Neuron (in vitro differentiated cells): ENCODE measurements at regions not wholly inside any gene's neighbourhood (a gene's known extent, or its start where the extent isn't known, plus 50 kb on each side); places are given as distances from the start of the nearest gene placed in this dataset.

Experiments used
- H2AFZ ChIP-seq: one replicate; pipeline ENCODE4 v1.6.1; 2013; ENCODE audit warnings: low read depth, mild to moderate bottlenecking, inconsistent platforms, low read length, moderate library complexity
- H3K27me3 ChIP-seq: one replicate; pipeline ENCODE4 v1.6.1; 2013; ENCODE audit warnings: low read length; ENCODE audit not compliant: insufficient read depth
- H3K36me3 ChIP-seq: one replicate; pipeline ENCODE4 v1.6.1; 2013; ENCODE audit warnings: low read length; ENCODE audit not compliant: insufficient read depth
- H3K4me1 ChIP-seq: one replicate; pipeline ENCODE4 v1.6.1; 2013; ENCODE audit warnings: low read length; ENCODE audit not compliant: insufficient read depth
- H3K4me3 ChIP-seq: 2 replicates; pipeline ENCODE4 v1.5.1; 2013; ENCODE audit warnings: mild to moderate bottlenecking, low read length, moderate library complexity
- H3K9me3 ChIP-seq: one replicate; pipeline ENCODE4 v1.6.1; 2013; ENCODE audit warnings: low read length

DNA sequence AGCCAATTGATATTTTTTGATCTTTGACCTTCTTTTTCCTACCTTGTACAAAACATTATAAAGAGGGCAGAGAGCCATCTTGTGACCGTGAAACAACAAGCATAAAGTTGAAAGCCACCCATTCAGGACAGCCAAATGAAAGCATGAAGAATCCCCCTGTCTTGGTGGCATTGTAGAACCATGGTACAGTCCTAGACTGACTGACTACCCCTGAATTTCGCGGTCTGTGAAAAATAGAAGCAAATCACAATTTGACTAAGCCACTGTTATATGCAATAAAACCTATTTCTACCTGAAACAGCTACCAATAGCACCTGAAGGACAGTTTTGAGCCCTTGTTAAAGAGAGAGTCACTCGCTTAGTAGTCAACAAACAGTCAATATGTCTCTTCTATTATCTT is 527.4 kb downstream of the MID1IP1 start:
- Histone ChIP-seq H3K36me3 (no peaks in the 10 kb centered on the region), H3K27me3 (no peaks in the 10 kb centered on the region), H3K4me1 (no peaks in the 10 kb centered on the region), H2AFZ (no peak overlapping the region), H3K9me3 (no peaks in the 10 kb centered on the region), H3K4me3 (no peak overlapping the region)

DNA sequence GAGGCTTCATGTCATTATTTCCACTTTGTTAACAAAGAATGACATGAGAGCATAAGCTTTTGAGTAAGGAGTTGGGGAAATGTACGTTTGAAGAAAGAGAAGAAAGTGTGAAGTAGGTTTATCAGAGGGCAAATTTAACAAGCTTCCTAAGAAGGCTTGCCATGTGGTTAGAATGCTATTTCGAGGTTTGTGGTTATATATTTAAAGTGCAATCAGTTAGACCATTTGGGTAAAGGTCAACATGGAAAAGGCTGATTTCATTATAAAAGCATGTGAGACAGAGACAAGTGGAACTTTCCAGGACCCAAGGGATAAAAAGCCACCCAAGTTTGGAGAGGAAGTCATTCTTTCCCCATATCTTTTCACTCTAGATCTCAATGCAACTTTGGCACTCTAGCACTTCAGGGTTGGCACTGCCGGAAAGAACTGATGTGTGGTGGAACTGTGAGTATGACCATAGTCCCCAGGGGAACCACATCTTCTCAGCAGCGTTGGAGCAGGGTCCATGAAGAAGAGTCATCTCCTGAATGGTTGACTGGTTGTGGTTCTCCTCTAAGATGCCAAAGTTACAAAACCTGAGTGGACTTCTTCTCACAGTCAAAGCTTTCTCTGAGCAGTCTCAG is 529.9 kb downstream of the MID1IP1 start:
- Histone ChIP-seq H3K4me3 (no peak overlapping the region), H3K36me3 (no peaks in the 10 kb centered on the region), H3K4me1 (no peaks in the 10 kb centered on the region), H3K9me3 (no peaks in the 10 kb centered on the region), H3K27me3 (no peaks in the 10 kb centered on the region), H2AFZ (no peak overlapping the region)

DNA sequence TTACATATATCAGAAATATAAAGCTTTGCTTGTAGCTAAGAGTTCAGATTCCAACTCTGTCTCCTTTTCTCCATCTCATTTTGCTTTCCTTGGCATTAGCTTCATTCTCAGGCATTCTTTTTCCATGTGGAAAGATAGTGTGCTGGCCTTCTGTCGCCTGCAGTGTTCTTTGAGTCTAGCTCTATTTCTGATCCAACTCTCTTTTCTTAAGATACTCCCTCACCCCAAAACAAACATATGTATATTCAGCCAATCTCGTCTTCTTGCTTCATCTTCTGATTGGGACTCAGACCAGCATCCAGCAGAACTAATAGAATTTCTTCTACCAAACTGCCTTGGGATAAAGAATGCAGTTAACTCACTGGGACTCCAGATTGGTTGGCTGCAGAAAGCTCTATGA is 532.2 kb downstream of the MID1IP1 start:
- H2AFZ ChIP-seq, result no peak overlapping the region
- no peak overlapping the region for H3K4me3 ChIP-seq
- no peaks in the 10 kb centered on the region for H3K27me3 ChIP-seq
- no peaks in the 10 kb centered on the region for H3K9me3 ChIP-seq
- H3K36me3 ChIP-seq, result no peaks in the 10 kb centered on the region
- H3K4me1 ChIP-seq, result no peaks in the 10 kb centered on the region

DNA sequence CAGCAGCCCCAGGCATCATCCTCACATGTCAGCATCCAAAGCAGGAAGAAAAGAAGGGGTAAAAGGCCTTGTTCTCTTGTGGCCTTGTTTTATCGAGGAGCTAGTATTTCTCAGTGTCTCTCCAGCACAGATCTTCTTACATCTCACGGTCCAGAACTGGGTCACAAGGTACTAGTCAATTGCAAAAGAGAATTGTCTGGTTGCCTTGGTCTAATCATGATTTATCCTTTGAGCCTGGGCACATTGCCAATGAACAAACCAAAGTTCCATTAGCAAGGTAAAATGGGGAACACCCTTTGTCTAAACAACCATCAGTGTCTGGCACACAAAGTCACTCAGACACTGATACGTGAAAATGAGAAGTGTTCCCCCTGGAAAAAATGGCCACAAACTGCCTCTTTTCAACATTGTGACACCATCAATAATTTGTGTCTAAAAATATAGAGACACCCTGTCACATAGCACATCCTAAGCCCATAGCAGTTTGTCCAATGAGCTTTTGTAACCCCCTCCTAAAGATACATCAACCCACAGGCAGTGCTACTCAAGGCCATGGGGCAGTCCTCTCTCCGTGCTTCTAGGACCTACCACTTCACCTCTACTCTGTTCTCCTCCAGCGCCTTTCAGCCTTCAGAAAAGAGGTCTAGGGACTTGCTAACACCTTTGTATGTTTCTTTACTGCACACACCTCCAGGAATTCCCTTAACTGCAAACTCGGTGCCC is 534.4 kb downstream of the MID1IP1 start:
- no peak overlapping the region for H3K4me3 ChIP-seq

DNA sequence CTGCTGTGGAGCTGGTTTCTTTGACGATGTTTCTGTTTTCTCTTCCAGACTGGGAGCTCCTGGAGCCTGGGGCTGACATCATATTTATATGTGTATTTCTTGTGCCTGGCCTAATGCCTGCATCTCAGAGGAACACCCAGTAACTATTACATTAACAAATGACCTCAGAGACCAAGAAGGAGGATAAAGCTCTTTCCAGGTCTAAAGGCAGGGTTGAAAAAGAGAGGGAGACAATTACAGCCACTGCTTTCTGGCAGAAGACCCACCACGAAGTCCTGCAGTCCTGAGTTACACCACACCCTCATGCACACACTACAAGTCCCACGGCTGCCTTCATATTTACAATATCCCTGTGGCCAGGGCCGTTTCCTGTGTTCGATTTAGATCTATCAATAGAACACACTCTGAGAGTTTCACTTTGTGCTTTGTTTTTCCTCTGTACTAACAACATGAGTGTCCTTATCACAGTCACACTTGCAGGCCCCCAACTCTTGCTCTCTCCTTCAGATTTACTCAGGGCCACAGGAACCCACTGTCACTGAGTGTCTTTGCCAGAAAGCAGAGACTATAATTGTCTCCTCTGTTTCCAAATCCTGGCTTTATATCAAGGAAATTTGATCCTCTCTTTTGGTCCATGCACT is 535.5 kb downstream of the MID1IP1 start:
- H3K27me3 ChIP-seq, result no peaks in the 10 kb centered on the region
- no peaks in the 10 kb centered on the region for H3K4me1 ChIP-seq
- H3K9me3 ChIP-seq, result no peaks in the 10 kb centered on the region
- no peak overlapping the region for H2AFZ ChIP-seq
- H3K36me3 ChIP-seq, result no peaks in the 10 kb centered on the region
- H3K4me3 ChIP-seq, result no peak overlapping the region

More for the DNA sequence above, 534.4 kb downstream of the MID1IP1 start:
- Histone ChIP-seq H3K4me1 (no peaks in the 10 kb centered on the region), H3K36me3 (no peaks in the 10 kb centered on the region), H2AFZ (no peak overlapping the region), H3K27me3 (no peaks in the 10 kb centered on the region), H3K9me3 (no peaks in the 10 kb centered on the region)

DNA sequence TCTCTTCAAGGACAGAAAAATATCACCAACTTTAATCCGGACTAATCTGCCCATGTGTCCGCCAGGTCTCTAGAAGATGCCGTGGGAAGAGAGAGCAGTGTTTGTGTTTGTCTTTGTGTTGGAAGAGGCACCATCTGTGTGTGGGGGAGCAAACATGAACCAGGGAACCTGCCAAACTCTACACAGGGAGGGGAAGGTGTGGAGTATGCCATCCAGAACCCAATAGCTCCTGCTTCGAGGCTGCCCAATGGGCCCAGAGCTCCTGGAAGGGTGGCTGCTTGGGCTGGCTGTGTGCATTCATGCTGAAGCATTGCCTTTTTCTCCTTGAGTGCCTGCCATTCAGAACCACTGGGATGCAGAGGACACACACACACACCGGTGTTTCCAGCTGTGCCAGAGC is 536.2 kb downstream of the MID1IP1 start:
- Histone ChIP-seq H3K36me3 (no peaks in the 10 kb centered on the region), H3K4me1 (no peaks in the 10 kb centered on the region), H3K4me3 (no peak overlapping the region), H3K9me3 (no peaks in the 10 kb centered on the region), H3K27me3 (no peaks in the 10 kb centered on the region), H2AFZ (no peak overlapping the region)

DNA sequence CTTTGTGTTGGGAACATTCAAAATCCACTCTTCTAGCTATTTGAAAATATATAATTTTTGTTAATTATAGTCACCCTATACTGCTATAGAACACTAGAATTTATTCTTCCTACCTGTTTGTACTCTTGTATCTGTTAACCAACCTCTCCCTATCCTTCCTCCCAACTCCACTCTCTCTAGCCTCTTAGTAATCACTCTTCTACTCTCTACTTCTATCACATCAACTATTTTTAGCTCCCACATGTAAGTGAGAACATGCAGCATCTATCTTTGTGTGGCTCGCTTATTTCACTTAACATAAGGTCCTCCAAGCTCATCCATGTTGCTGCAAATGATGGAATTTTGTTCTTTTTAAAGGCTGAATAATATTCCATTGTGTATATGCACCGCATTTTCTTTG is 537.3 kb downstream of the MID1IP1 start:
- Histone ChIP-seq H3K4me3 (no peak overlapping the region), H3K27me3 (peaks cover 3% of the 10 kb centered on the region), H3K9me3 (no peaks in the 10 kb centered on the region), H3K36me3 (no peaks in the 10 kb centered on the region), H2AFZ (no peak overlapping the region), H3K4me1 (no peaks in the 10 kb centered on the region)

DNA sequence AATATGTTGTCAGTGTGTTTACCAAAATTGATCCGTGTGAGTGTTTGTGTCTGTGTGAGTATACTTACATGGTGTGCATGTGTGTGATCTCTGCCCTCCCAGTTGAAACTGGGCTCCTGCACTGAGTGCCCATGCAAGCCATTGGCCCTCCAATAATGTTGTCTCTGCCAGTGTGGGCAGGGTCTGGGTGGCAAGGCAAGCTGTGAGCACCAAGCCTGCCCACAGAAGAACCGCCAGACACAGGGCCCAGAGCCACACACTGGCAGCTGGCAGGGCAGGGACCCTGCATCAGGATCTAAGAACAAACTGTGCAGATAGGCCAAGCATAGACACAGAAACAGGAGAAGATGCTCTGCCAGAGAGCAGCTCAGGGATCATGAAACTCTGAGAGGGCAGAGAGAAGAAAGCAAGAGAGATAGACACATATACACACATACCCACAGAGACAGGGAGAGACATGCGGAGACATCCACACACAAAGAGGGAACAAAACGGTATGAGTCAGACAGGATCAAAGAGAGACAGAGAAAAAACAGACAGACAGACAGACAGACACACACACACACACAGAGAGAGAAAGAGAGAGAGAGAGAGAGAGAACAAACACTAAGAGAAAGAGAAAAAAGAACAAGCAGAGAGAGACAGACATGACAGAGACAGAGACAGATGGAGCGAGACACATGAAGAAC is 555.0 kb downstream of the MID1IP1 start:
- no peak overlapping the region for H3K4me3 ChIP-seq
- H2AFZ ChIP-seq, result no peak overlapping the region
- H3K36me3 ChIP-seq, result no peaks in the 10 kb centered on the region
- no peaks in the 10 kb centered on the region for H3K4me1 ChIP-seq
- H3K9me3 ChIP-seq, result no peaks in the 10 kb centered on the region
- peaks cover 6% of the 10 kb centered on the region for H3K27me3 ChIP-seq

DNA sequence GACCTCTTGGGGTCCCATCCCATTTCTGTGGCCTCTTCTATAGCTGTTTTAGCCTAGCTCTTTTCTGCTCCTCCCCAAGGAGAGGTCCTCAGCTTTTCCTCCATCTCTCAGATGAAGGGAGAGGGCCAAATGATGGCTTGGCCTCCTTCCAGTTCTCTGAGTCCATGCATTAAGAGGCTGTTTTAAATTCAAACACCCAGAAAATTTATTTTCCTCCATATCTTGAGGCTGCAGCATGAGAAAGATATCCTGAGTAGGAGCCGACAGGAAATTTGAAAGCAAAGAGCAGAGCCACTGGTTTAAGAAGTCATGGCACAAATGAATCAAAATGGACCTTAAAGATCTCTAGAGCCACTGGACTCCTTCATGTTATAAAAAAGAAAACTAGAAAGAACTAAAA is 558.8 kb downstream of the MID1IP1 start:
- Histone ChIP-seq H3K36me3 (no peaks in the 10 kb centered on the region), H3K4me1 (no peaks in the 10 kb centered on the region), H2AFZ (no peak overlapping the region), H3K9me3 (no peaks in the 10 kb centered on the region), H3K27me3 (peaks cover 9% of the 10 kb centered on the region), H3K4me3 (no peak overlapping the region)

DNA sequence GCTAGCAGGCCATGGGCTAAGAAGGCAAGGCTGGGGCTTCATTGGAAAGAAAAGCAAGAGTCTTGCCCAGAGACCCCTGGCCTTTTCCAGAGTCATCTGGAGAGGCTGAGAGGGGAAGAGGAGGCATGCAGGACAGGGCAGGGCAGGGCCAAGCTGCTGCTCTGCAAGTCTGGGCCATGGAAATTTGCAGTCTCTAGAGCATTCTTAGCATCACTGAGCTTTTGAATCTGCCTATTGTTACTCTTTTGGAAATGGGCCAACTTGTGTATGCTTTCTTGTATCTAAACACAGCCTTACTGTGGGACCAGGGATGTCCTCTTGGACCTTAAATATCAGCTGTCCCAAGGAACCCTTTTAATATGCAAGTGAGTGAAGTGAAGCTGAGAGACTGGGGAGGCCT is 560.5 kb downstream of the MID1IP1 start:
- Histone ChIP-seq H3K4me3 (no peak overlapping the region), H3K9me3 (no peaks in the 10 kb centered on the region), H2AFZ (no peak overlapping the region), H3K36me3 (no peaks in the 10 kb centered on the region), H3K4me1 (no peaks in the 10 kb centered on the region), H3K27me3 (peaks cover 9% of the 10 kb centered on the region)

DNA sequence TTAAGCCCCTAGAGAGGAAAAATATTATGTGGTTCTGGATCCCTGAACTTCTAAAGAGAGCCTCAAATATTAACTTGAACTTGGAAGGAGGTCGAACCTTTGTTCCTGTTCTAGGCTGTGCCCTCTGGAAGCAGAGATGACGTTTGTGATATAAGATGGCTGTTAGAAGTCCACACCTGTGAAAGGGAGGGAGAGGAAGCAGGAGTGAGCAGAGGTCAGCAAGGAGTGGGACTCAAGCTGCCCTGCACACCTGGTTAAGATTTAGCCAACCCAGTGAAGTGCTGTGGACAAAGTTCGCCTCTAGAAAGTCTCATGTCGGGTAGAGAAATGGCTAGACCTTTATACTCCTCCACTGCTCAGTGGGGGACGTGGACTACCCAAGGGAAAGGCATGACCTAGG is 566.2 kb downstream of the MID1IP1 start:
- H3K4me3 ChIP-seq, result no peak overlapping the region
- H3K27me3 ChIP-seq, result peaks cover 6% of the 10 kb centered on the region

DNA sequence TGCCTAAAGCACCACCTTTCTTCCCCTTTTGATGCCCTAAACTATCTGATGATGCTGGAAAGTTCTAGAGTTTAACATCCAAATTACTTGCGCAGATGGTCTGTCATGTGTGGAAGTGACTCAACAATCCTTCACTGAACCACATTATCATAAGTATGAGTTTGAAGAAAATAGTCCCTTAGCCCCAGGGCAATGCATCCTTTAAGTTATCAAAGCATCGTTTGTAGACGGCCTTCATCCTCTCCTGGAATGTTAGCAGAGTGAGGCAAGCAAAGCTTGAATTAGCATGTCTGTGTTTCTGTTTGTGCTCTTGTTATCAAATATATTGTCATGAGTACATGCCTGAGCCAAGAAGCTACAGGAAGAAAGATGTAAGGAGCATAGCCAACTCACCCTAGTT is 570.9 kb downstream of the MID1IP1 start:
- H3K9me3 ChIP-seq, result no peaks in the 10 kb centered on the region
- no peak overlapping the region for H2AFZ ChIP-seq
- no peaks in the 10 kb centered on the region for H3K36me3 ChIP-seq
- H3K4me3 ChIP-seq, result no peak overlapping the region
- peaks cover 4% of the 10 kb centered on the region for H3K27me3 ChIP-seq
- H3K4me1 ChIP-seq, result no peaks in the 10 kb centered on the region

More for the DNA sequence above, 566.2 kb downstream of the MID1IP1 start:
- H2AFZ ChIP-seq, result no peak overlapping the region
- no peaks in the 10 kb centered on the region for H3K9me3 ChIP-seq
- H3K4me1 ChIP-seq, result no peaks in the 10 kb centered on the region
- no peaks in the 10 kb centered on the region for H3K36me3 ChIP-seq

DNA sequence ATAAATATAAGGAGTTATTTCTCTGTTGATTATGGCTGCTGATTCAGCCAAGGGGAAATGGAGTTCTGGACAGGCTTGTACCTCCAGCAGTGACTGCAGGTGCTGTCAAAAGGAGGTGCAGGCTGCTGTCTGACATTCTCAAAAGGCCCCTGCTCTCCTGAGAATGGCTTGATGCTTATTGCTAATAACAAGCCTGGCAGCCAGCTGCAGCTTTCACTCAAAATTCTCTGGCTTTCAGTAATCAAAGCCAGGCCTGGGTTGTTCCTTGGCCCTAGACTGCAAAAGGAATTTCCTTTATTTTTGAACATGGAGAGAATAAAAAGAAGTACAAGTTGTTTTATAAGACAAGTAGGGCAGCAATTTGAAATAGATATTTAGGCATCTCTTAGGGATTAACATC is 575.9 kb downstream of the MID1IP1 start:
- no peaks in the 10 kb centered on the region for H3K9me3 ChIP-seq
- H2AFZ ChIP-seq, result no peak overlapping the region
- H3K4me1 ChIP-seq, result no peaks in the 10 kb centered on the region
- H3K27me3 ChIP-seq, result no peaks in the 10 kb centered on the region
- no peaks in the 10 kb centered on the region for H3K36me3 ChIP-seq
- H3K4me3 ChIP-seq, result no peak overlapping the region
